ENCODE measurements at regions not wholly inside any gene's neighbourhood (a gene's known extent, or its start where the extent isn't known, plus 50 kb on each side); places are given as distances from the start of the nearest gene placed in this dataset.
"Not testable (repeated sequence)": the region's sequence is repeated elsewhere in the genome, so short reads cannot be mapped to it uniquely, and the experiment has no call there.

DNA sequence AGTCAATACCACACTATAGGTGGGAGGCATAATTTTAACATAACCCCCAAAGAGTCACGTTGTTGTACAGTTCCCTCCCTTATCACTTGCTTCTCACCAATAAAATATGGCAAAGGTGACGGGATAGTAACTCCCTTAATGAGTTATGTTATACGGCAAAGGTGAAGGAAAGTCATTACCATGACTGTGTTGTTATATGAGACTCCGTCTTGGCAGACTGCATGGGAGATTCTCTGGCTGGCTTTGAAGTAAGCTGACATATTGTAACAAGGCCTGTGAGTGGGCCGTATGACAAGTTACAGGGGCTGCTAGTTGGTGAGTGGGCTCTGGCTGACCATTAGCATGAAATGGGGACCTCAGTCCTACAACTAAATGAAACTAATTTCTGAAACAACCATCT lies 366.4 kb upstream of the FTMT start:
- Histone ChIP-seq H3F3A (replicated peaks; ENCODE audit: insufficient read depth) (peaks cover 4% of the 10 kb centered on the region), H3K4me2 (no peak overlapping the region), H2AFZ (ENCODE audit: low read depth) (no peak overlapping the region), H3K4me1 (ENCODE audit: control insufficient read depth in 1 of 2, insufficient read depth in 2 of 2, low read depth in 1 of 2, low read length in 1 of 2) (no peaks in the 10 kb centered on the region; a peak in 2 of 4 replicates), H4K20me1 (ENCODE audit: insufficient read depth) (no peaks in the 10 kb centered on the region), H3K79me2 (ENCODE audit: insufficient read depth) (no peaks in the 10 kb centered on the region), H3K27me3 (ENCODE audit: insufficient read depth) (no peaks in the 10 kb centered on the region), H3K4me3 (ENCODE audit: low read depth in 2 of 2, low read length in 1 of 2) (no peak overlapping the region), H3K9me3 (no peaks in the 10 kb centered on the region), H3K9me2 (no peaks in the 10 kb centered on the region), H3K9ac (no peak overlapping the region), H3K27ac (ENCODE audit: low read depth in 2 of 2, low read length in 1 of 2) (no peak overlapping the region), H3K36me3 (replicated peaks in 1 of 2; ENCODE audit: control insufficient read depth in 1 of 2, insufficient read depth in 2 of 2, low read length in 1 of 2) (no peaks in the 10 kb centered on the region)
- ChIA-PET CTCF (no interaction called here), POLR2A (no interaction called here)
- WGBS (ENCODE audit: low lambda C conversion rate): 83% methylated on average over 5 of the region's 5 CpGs
- no peak for DNase-seq
- TF ChIP-seq, protein P1, sequence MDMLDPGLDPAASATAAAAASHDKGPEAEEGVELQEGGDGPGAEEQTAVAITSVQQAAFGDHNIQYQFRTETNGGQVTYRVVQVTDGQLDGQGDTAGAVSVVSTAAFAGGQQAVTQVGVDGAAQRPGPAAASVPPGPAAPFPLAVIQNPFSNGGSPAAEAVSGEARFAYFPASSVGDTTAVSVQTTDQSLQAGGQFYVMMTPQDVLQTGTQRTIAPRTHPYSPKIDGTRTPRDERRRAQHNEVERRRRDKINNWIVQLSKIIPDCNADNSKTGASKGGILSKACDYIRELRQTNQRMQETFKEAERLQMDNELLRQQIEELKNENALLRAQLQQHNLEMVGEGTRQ (IDR thresholded peaks at IDR 0.05; ENCODE audit: borderline replicate concordance, low read depth, low read length): no peak

DNA sequence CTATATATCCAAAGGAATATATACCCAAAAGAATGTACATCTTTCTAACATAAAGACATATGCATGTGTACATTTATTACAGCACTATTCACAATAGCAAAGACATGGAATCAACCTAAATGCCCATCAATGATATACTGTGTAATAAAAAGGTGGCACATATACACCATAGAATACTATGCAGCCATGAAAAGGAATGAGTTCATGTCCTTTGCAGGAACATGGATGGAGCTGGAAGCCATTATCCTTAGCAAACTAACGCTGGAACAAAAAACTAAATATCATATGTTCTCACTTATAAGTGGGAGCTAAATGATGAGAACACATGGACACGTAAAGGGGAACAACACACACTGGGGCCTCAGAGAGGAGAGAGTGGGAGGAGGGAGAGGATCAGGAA lies 365.7 kb upstream of the FTMT start:
- DNase-seq; H3K4me2 ChIP-seq; H3K27me3 ChIP-seq (ENCODE audit: insufficient read depth); H3K9me2 ChIP-seq; H3K9ac ChIP-seq; H3K27ac ChIP-seq (ENCODE audit: low read depth in 2 of 2, low read length in 1 of 2); H3F3A ChIP-seq (replicated peaks; ENCODE audit: insufficient read depth); H4K20me1 ChIP-seq (ENCODE audit: insufficient read depth); H2AFZ ChIP-seq (ENCODE audit: low read depth); H3K9me3 ChIP-seq; POLR2A ChIA-PET; H3K79me2 ChIP-seq (ENCODE audit: insufficient read depth); H3K36me3 ChIP-seq (replicated peaks in 1 of 2; ENCODE audit: control insufficient read depth in 1 of 2, insufficient read depth in 2 of 2, low read length in 1 of 2); H3K4me1 ChIP-seq (ENCODE audit: control insufficient read depth in 1 of 2, insufficient read depth in 2 of 2, low read depth in 1 of 2, low read length in 1 of 2); CTCF ChIA-PET; H3K4me3 ChIP-seq (ENCODE audit: low read depth in 2 of 2, low read length in 1 of 2): not testable (repeated sequence)
- WGBS (ENCODE audit: low lambda C conversion rate): 91% methylated on average over 2 of the region's 2 CpGs

DNA sequence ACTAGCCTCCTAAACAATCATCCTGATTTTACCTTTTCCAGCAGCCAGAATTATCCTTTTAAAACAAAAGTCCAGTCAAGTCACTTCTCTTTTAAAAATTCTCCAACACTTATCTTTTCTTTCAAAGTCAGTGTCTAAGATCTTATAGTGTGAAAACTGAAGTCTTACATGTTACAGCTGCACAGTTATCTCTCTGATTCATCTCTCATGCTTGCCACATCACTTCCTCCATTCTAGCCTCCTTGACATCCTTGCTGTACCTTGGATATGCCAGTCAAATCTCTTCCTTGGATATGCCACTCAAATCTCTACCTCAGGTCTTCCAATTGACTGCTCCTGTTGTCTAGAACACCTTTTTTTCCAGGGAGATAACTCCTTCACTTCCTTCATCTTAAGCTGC lies 361.7 kb upstream of the FTMT start:
- no peak overlapping the region for H3K9ac ChIP-seq
- no peaks in the 10 kb centered on the region for H3K36me3 ChIP-seq (replicated peaks in 1 of 2; ENCODE audit: control insufficient read depth in 1 of 2, insufficient read depth in 2 of 2, low read length in 1 of 2)
- no peaks in the 10 kb centered on the region for H3K79me2 ChIP-seq (ENCODE audit: insufficient read depth)
- no peaks in the 10 kb centered on the region for H3K9me2 ChIP-seq
- H3K4me3 ChIP-seq (ENCODE audit: low read depth in 2 of 2, low read length in 1 of 2): no peak overlapping the region
- no peak for DNase-seq
- no peak overlapping the region for H3K4me2 ChIP-seq
- H3F3A ChIP-seq (replicated peaks; ENCODE audit: insufficient read depth): no peaks in the 10 kb centered on the region
- no peaks in the 10 kb centered on the region for H4K20me1 ChIP-seq (ENCODE audit: insufficient read depth)
- CTCF ChIA-PET: no interaction called here
- no peak for TF ChIP-seq GABPA (IDR thresholded peaks at IDR 0.05; ENCODE audit: low read depth)
- no peak for TF ChIP-seq FOSL2 (IDR thresholded peaks at IDR 0.05; ENCODE audit: borderline replicate concordance, low read depth)
- TF ChIP-seq, protein P1 (IDR thresholded peaks at IDR 0.05; ENCODE audit: borderline replicate concordance, low read depth, low read length): no peak
- no peak for TF ChIP-seq GATA2 (CRISPR knock-in tag; IDR thresholded peaks at IDR 0.05)
- H3K4me1 ChIP-seq (ENCODE audit: control insufficient read depth in 1 of 2, insufficient read depth in 2 of 2, low read depth in 1 of 2, low read length in 1 of 2): no peaks in the 10 kb centered on the region; a peak in 2 of 4 replicates
- POLR2A ChIA-PET: no interaction called here
- H2AFZ ChIP-seq (ENCODE audit: low read depth): no peak overlapping the region
- no peaks in the 10 kb centered on the region for H3K27me3 ChIP-seq (ENCODE audit: insufficient read depth)
- no peaks in the 10 kb centered on the region for H3K9me3 ChIP-seq
- H3K27ac ChIP-seq (ENCODE audit: low read depth in 2 of 2, low read length in 1 of 2): no peak overlapping the region

GRCh38 chr5:121497176-121497575 lies 354.5 kb upstream of the FTMT start:
- WGBS (ENCODE audit: low lambda C conversion rate): 95% methylated on average over 1 of the region's 1 CpG
- Histone ChIP-seq H3K79me2 (ENCODE audit: insufficient read depth) (no peaks in the 10 kb centered on the region), H3K9me2 (no peaks in the 10 kb centered on the region), H3F3A (replicated peaks; ENCODE audit: insufficient read depth) (no peaks in the 10 kb centered on the region), H3K4me1 (ENCODE audit: control insufficient read depth in 1 of 2, insufficient read depth in 2 of 2, low read depth in 1 of 2, low read length in 1 of 2) (no peaks in the 10 kb centered on the region), H3K9ac (no peak overlapping the region), H3K27ac (ENCODE audit: low read depth in 2 of 2, low read length in 1 of 2) (no peak overlapping the region), H2AFZ (ENCODE audit: low read depth) (no peak overlapping the region), H3K4me2 (no peak overlapping the region), H3K27me3 (ENCODE audit: insufficient read depth) (no peaks in the 10 kb centered on the region), H3K36me3 (replicated peaks in 1 of 2; ENCODE audit: control insufficient read depth in 1 of 2, insufficient read depth in 2 of 2, low read length in 1 of 2) (no peaks in the 10 kb centered on the region), H3K4me3 (ENCODE audit: low read depth in 2 of 2, low read length in 1 of 2) (no peak overlapping the region), H3K9me3 (no peaks in the 10 kb centered on the region), H4K20me1 (ENCODE audit: insufficient read depth) (no peaks in the 10 kb centered on the region)
- no peak for DNase-seq
- POLR2A ChIA-PET: no interaction called here
- TF ChIP-seq FOSL2 (IDR thresholded peaks at IDR 0.05; ENCODE audit: borderline replicate concordance, low read depth): peak; percentile 8; the same call in 1 of the 2 replicates
- no peak for TF ChIP-seq IRF3 (IDR thresholded peaks at IDR 0.05; ENCODE audit: low read depth, low read length)
- no peak for TF ChIP-seq GATA2 (CRISPR knock-in tag; IDR thresholded peaks at IDR 0.05)
- CTCF ChIA-PET: no interaction called here

All from SK-N-SH (cell line).